Stimulated activated CD4-positive, alpha-beta T cell treated with anti-CD3 and anti-CD28 coated beads, Interleukin-12 subunit alpha, Interleukin-12 subunit beta, amount 100 ng/mL, for 48 hours (primary cell): ENCODE measurements at regions not wholly inside any gene's neighbourhood (a gene's known extent, or its start where the extent isn't known, plus 50 kb on each side); places are given as distances from the start of the nearest gene placed in this dataset.

Source experiments
- DNase-seq, 3 donors: peaks; one replicate each; pipeline ENCODE4 v3.0.0-alpha.2; 2020; ENCODE audit warnings: low read depth in 2 of 3, low spot score in 1 of 3

DNA sequence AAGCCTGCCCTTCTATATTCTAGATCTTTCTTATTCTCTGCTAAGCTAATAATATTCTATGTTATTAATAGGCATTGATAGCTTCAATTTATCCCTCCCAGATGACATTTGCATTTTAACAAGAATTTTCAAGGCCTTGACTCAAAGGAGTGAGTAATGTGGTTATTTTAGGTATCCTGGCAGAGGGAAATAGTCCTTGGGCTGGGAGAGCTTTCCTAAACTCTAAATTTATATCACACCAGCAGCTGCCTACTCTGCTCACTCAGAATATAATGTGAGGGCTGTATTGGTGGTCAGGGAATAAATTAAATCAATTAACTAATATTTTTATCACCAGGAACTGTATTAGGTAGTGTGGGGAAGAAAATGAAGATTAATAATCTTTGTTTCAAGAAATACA is 74.8 kb upstream of the ADAM23 start:
- no peak for DNase-seq

DNA sequence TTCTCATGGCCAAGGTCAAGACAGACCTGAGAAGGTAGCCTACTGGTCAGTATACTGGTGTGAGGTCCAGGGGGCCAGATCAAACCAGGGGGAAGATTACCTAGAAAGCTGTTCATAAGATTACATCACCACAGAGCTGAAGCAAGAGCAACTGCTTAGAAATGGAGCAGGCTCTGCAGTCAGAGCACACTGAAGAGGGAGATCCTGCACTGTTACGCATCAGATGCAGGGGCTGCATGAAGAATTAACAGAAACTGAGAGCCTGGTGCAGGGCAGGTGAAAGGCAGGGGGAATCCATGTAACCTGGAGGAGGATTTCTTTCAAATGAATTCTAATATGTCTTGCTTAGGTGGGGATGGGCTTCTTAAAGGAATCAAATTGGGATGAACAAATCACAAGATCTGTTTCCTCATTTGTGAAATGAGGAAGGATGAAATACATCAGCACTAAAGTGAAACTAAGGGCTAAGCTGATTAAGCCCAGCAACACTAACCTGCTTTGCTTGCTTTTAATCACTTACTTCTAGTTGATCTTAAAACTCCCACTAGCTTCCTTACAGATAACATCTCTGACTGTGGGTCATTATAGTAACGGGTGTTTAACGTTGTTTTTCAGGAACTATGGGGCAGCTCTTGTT is 74.3 kb upstream of the ADAM23 start:
- no peak for DNase-seq

- no peak for DNase-seq
Measured at GRCh38 chr2:206375956-206376355, 67.4 kb upstream of the ADAM23 start.

DNA sequence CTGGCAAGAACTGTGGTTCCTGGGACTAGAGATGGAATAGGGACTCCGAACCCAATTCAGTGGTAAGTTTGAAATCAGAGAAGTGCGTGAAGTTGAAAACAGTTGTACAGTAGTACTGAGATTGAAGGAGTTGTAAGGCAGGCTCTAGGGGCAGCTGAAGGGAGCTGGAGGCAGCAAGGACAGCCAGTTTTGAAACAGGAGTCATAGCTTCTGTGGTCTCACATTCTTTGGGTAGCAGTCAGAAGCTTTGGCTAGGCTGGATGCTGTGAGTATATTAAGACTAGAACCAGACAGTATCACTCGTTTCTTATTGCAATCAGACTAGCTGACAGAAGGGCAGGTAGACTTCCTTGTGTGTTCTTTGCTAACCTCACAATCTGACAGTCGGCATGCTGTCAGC is 64.5 kb upstream of the ADAM23 start:
- DNase-seq, result no peak

GRCh38 chr2:206379266-206379665 is 64.1 kb upstream of the ADAM23 start:
- DNase-seq, result no peak

DNA sequence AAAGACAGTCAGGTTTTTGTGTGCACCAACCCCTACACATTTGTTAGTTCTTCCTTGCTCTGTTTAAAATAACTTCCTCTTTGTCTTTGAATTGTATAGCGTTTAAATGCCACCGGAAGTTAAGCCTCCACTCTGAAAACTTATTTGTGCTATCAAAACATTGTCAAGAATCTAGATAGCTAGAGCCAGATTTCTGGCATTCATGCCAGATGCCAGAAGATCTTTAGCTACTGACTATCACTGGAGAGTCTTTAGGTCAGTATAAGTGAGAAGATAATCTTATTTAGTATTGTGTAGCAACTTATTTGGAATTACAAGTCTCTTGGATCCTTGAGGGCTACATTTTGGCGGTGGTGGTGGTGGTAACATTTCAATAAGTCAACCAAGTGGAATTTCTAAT is 63.4 kb upstream of the ADAM23 start:
- DNase-seq, result no peak

DNA sequence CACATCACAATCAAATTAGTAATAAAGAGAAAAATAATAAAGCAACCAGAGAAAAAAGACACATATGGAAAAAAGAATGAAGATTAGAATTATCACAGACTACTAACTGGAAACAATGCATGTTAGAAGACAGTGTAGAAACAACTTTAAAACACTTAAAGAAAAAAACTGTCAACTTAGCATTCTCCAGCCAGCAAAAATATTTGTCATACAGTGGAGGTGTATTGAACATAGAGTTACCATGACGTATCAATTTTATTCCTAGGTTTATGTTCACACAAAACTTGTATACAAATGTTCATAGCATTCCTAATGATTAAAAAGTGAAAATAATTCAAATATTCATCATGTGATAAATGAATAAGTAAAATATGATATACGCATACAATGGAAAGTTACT is 61.5 kb upstream of the ADAM23 start:
- no peak for DNase-seq

- no peak for DNase-seq
Measured at GRCh38 chr2:206383669-206384068, 59.7 kb upstream of the ADAM23 start.

DNA sequence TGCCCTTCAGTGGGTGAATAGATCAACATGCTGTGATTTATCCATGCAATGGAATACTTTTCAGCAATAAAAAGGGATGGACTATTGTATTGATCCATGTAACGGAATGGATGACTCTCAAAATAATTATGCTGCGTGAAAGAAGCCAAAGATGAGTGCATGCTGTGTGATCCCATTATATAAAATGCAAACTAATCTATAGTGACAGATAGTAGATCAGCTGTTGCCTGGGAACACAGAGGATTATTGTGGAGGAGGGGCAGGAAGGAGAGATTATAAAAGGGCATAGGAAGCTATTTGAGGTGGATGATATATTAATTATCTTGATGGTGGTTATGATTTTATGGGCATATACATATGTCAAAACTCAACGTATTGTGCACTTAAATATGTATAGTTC is 55.5 kb upstream of the ADAM23 start:
- DNase-seq, result no peak

GRCh38 chr2:206388698-206389097 is 54.6 kb upstream of the ADAM23 start:
- no peak for DNase-seq

GRCh38 chr2:206389164-206389563 is 54.2 kb upstream of the ADAM23 start:
- no peak for DNase-seq

DNA sequence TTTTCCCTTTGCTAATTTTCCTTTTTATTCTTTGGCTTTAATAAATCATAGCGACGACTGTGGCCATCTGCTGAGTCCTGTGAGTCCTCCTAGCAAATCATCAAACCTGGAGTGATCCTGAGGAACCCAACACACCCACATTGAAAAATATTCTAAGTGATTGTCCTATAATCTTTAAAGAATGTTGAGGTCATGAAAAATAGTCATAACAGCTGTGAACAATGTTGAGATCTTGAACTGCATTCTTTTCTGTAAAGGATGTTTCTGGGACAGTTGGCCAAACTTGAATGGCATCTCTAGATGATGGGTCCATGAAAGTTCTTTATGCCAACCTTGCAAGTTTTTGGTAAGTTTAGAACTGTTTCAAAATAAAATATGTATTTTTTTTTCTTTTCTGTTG is 53.2 kb upstream of the ADAM23 start:
- DNase-seq, result no peak

GRCh38 chr2:206392118-206392517 is 51.2 kb upstream of the ADAM23 start:
- peak in 2 of 3 donors; percentile 5 to 27 for DNase-seq
